ENCODE measurements at regions not wholly inside any gene's neighbourhood (a gene's known extent, or its start where the extent isn't known, plus 50 kb on each side); places are given as distances from the start of the nearest gene placed in this dataset.

- TF ChIP-seq CTCF (IDR thresholded peaks at IDR 0.05): no peak
- TF ChIP-seq POLR2A (IDR thresholded peaks at IDR 0.05): no peak
- TF ChIP-seq POLR2AphosphoS5 (IDR thresholded peaks at IDR 0.05): no peak
These were observed 1523.8 kb upstream of the CADM2 start for GRCh38 chr3:83434880-83435587.

Measured in suprapubic skin (tissue), 4 donors.